Superior temporal gyrus (tissue), 1 donor: ENCODE measurements at regions not wholly inside any gene's neighbourhood (a gene's known extent, or its start where the extent isn't known, plus 50 kb on each side); places are given as distances from the start of the nearest gene placed in this dataset.
A peak's percentile ranks its signal among the peaks of the same experiment; 100 is the strongest.

Source experiments
- DNase-seq: peaks from one replicate; pipeline ENCODE4 v3.0.0-alpha.2; 2016; ENCODE audit errors: extremely low spot score

DNA sequence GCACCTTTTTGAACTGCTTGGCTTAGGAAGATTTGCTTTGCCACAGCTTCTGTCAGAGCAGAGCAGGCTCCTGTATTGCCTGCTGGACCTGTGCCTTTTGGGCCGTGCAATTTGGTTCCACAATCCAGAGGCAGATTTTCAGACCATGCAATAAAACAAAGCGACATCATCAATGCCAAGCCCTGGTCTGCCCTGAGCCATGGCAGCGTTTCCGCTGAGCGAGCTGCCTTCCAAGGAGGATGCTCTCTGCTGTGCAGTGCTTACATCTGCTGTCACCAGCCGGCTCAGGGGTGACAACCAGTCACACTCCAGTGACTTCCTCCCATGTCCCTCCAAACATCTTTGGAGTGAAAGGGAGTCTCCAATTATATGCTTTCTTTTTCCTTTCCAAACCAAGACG, 282.2 kb downstream of the CDH26 start:
- no peak for DNase-seq

DNA sequence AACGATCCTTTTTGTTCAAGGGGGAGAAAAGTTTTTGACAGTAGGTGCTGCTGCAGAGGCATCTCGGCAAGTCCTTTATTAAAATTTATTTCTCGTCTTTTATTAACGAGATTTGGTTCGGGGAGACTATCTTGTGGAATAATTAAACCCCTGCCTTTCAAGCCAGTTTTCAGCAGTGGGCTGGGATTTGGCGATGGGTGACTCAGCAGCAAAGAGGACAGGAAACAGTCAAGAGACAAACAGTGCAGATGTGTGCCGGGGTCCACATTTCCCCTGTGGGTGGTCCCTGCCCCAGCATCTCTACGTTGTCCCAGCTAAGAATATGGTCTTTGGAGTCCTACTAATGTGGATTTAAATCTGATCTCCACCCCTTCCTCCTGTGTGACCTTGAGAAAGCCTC, 282.8 kb downstream of the CDH26 start:
- DNase-seq, result no peak

DNA sequence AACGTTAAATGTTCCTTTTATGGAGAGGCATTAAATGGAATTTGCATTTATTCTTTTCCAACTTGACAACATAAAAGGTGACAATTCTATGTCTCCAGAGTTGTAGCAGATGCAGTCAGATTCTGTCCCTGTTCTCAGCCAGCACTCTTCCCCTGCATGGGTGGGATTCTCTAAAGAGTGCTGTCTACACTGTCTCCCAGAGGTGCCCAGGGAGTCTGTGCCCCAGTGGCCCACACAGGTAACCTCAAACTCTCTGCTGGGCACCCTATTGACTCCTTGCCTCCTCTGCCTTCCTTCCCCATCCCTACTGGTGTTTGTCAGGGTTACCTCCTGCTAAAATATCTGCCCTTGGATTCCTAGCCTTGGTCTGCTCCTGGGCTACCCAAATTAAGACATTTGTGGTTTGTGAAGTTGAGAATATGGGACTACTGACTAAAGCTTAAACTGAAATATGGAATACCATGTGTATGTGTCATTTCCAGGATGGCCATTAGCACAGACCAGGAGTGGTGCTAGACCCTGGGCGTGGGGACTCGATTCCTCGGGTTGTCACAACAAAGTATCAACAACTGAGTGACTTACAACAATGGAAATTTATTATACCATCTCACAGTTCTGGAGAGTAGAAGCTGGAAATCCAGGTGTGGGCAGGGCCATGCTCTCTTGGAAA, 284.7 kb downstream of the CDH26 start:
- no peak for DNase-seq

DNA sequence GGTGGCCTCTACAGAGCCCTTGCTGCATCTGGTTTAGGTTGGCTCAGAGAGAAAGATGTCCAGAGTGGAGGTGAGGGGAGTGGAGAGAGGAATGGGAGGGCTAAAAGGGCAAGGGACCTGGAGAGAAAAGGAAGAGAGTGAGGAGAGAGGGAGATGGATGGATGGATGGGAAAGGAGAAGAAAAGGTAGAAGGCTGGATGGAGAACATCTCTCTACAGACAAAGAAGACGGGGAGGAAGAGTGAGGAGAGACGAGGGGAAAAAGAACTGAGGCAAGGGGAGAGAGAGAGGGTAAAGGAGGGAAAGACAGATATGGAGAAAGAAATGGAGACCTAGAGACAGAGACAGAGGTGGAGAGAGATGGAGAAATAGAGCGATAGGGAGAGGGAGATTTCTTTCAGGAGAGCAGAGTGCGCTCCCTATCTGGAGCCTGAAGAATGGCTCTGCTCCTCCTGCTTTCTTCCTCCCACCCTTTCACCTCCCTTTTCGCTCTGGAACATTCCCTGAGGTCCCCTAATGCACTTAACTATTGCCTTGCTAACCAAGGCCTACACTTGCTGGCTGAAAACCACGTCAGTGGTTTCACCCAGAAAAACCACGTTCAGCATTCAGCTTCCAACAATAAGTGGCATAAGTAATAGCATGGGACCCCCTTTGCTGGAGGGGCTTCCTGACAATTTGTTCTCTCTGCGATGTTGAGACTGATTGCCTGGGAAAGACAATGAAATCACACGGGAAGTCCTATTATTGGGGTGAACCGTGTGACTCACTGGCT, 286.3 kb downstream of the CDH26 start:
- no peak for DNase-seq

DNA sequence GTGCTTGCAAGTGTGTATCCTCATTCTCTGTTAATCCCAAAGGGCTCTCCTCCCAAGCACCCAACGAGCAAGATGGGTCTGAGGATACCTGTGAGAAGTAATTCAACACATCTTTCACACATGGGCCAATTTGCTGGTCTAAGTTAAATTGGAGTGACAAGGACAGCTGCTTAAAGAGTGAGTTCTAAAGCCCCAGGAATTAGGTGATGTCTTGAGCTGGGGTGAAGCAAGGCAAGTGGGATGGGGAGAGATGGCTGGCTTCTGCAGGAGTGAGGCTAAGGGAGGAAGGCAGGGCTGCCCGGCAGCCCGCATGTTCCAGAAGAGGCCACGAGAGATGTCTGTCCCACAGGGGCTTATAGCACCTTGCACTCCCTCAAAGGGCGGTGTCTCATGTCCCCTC, 288.5 kb downstream of the CDH26 start:
- no peak for DNase-seq

DNA sequence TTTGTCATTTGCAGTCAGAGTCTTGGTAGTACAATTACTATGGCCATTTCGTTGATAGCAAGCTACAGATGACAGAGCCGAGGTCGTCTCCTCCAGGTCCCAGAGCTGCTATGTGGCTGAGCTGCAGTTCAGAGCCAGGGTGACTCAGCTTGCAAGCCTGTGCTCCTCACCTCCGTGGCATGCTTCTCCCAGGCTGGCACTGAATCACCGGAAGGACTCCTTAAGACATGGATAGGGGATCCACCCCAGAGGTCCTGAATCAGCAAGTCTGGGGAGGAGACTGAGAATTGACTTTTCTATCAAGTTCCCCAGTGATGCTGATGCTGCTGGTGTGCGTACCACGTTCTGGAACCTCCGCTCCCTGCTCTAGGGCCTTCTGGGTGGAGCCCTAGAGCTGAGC, 291.2 kb downstream of the CDH26 start:
- no peak for DNase-seq

DNA sequence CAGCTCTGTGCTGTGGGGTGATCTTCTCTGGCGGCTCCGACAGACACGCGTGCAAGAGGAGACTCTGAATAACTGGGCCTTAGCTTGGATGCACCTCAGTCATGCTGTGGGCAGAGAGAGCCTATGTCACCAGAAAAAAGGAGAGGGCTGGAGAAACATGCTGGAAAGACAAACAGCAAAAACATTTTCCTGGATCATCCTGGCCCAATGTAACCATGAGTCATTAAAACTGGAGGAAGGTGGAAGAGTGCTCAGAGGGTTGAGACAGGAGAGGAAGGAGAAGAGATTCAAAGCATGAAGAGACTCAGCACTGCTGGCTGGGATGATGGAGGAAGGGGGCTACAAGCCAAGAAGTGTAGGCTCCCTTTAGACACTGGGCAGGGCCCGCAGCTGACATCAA, 292.0 kb downstream of the CDH26 start:
- no peak for DNase-seq

DNA sequence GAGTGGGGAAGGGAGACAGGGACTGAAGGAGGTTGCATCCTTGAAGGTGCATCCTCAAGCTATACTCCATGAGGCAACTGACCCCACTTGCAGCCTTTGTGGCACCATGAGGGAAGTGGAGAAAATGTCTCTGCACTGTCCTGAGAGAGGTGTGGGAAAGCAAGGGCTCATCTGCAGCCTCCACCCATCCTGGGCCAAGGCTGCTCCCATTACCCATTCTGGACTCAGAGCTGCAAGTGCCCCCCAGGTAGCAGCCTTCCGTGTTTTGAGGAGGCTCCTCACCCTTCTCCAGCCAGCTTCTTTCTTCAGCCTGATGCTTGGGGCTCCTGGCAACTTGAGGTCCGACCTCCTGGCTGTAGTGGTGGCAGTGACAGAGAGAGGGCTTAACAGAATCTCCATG, 294.6 kb downstream of the CDH26 start:
- no peak for DNase-seq

DNA sequence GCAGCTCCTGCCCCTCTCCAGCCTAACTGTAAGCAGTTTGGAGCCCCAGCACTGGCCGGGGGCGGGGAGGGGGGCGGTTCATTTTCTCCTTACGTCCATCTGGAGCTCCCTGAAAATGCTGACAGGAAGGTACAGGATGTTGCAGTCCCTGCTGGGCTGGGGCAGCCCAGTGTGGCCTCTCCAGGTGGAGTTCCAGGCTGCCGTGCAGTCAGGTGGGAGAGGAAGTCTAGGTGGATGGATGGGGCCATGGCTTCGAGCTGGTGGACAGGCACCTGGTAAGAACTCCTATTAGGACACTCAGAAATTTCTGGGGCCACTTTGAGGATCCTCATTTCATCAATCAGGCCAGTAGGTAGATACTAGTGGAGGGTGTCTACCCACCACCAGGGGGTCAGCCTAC, 295.2 kb downstream of the CDH26 start:
- no peak for DNase-seq

DNA sequence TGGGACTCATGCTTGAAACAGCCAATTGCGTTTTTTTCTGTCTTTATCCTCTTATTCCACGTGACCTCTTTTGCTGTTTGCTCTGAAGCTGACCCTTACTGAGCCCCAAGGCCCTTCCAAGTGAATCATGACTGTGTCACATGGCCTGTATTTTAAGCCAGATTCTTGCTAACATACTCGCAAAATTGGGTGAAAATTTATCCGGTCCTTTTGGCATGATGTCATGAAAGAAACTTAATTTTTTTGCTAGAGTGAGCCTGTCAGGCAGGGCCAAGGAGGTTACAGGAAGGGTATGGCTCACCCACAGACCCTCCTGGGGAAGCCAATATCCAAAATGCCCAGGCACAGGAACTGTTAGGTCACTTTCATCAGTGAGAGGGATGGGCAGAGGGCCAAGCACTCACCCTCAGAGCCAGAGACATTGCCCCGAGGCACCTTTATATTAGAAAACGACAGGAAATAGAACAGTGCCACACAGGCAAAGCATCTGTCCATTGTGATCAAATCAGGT, 296.7 kb downstream of the CDH26 start:
- no peak for DNase-seq

DNA sequence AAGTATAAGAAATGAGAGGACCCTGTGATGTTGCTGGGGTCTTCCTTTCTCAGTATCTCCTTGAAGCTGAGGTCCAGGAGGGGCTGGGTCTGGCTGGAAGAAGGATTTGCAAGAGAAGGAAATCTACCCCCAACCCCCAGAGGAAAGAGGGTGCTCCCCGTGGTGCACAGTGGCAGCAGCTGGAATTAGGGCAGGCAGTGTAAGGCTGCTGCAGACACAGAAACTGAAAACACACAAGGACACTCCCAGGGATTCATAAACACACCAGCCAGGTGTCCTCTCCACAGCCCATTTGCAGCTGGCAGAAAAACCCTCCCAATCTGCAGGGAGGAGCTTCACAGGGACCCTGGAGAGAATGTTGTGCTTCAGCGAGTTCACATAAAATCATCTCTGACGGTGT, 297.2 kb downstream of the CDH26 start:
- no peak for DNase-seq

DNA sequence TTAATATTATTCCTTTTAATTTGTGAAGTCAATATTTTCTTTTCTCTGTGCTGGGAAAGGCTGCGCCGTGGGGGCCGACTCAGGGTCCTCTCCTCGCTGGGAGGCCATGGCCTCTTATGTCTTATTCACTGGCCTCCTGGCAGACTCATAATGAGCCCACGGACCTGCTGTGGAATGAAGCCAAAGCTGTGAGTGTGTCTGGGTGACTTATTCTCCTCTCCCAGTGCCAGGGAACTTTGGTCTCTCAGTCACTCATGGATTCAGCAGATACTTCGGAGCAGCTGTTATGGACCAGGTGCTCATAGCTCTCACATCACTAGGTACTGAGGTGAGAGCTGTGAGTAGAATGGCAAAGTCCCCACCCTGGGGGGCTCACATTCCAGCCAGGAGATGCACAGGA, 297.6 kb downstream of the CDH26 start:
- DNase-seq, result no peak

DNA sequence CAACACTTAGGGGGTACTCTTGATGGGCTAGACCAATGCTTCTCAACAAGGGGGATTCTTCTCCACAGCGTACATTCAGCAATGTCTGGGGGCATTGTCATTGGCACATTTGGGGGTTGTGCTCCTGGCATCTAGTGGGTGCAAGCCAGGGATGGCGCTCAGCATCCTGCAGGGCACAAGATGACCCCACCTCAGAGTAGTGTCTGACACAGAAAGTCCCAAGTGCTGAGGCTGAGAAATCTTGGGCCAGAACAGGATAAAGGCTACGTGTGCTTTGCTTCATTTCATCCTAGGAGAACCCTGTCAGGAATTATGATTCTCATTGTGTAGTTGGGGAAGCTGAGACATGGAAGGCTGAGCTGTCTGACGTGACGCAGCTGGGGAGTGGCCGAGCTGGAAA, 298.6 kb downstream of the CDH26 start:
- no peak for DNase-seq

DNA sequence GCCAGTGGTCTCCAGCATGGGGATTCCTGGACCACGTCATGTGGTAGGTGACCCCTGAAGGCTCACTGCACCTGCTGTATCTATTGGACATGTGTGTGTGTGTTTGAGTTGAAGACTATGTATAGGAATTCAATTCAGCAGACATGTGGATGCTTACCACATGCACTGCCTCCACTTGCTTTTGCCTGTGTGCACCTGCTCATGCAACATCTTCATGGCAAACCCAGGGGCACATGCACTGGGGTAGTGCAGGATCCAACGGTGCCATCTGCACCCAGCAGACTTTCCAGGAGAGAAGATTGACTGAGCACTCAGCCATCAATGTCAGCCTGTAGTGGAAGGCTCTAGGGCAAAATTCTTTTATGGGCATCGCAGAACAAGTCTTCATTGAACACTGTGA, 299.4 kb downstream of the CDH26 start:
- no peak for DNase-seq

DNA sequence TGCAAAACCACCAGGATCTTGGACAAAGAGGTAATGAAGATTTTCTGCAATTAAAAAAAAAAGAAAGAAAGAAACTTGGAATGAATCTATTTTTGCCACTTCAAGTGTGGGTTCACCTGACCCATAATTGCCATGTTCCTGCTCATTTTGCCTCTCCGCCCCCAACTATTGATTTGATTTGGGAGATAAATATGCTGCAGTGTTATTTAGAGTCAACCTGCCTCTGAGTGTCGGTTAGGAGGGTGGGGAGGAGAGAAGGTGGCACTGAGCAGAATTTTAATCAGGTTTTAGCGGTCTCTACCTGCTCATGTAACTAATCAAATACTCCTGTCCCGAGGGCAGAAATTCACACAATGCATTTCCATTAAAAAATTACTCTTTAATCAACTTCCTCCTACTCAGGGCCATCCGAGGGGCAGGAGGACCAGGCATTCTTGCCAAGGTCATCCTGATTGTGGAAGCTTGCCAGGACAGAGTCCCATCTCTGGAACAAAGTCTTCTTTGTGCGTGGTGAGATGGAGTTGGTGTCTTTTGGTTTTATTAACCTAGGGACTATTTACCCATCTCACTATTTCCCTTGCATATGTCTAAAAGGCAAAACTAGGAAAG, 300.1 kb downstream of the CDH26 start:
- DNase-seq, result peak; percentile 22

DNA sequence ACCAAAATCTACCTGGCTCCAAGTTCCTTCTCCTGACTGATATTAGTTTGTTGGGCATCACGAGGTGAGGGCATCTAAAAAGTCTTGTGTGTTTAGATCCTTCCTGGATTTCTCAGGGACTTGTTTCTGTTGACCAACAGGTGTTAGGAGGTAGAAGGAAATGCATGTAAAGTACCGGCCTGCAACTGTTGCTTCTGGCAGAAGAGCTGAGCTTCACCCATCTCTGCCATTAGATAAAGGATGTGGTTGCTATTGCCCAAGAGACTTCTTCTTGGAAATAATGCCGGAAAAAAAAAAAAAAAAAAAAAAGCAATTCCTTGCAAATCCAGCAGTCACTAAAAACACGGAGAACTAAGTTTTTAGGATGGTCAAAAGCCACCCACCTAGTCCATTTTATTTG, 303.1 kb downstream of the CDH26 start:
- DNase-seq, result no peak

DNA sequence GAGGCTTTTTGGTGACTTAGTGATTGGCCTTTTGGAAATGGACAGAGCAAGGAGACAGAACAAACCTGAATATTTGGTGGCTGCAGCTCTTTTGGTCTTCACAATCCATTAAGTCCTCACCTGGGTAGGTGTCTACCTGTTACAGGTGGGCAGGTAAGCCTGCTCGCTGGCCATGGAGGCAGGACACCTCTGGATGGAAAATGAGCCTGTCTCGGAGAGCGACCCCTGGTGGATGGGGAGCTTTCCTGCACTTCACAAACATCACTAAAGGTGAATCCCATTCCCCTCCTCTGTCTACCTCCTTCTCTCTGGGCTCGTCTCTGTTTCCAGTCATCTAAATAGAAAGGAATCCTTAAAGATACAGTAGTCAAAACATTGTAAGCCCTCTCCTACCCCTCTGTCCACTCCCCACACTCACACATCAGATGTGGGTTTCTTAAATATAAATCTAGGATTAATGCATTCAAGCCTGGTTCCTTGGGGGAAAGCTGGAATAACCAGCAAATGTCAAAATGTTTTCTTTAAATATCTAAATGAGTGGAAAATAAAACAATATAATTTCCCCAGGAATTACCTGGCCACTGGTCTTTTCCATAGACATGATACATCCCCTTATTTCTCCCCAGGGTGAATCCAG, 304.9 kb downstream of the CDH26 start:
- no peak for DNase-seq

DNA sequence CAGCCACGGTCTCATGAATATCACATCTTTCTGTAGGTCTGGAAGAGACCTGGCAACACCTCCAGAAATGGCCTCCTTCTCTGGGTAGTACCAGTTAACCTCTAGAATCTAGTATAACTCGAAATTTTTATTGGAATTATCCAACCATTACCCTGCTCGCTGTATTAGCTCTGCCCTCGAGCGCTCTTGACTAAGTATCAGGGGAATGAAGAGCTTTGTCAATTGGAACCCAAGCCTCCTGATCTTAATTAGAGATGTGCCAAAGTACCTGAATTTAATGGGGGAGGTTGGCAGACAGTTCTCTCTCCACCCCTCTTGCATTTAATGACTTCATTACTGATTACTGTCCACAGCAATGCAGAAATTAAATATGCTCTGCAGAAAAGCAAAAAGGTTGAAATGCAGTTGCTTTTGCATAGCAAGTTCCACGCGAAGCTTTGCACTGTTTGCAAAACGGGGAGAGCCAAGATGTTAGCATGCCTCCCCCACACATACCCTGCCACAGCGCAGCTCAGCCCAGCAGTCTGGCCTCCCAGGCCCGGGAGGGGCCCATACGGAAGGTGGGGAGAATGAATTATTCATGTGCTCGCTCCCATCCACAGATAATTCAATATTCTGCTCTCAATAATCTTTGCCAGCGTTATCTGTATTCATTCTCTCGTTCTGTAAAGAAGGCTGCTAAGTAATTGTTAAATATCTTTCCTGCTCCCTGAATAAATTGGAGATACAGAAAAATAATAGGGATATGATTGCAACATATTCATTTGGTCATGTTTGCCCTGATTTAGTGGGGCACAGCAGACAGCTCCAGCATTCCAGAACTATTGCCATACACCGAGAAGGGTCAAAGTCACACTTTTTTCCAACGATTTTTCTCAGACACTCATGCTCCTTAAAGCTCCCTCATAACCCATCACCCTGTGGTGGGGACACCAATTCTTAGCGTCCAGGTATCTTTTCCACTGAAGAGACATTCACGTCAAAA, 305.8 kb downstream of the CDH26 start:
- DNase-seq, result no peak

DNA sequence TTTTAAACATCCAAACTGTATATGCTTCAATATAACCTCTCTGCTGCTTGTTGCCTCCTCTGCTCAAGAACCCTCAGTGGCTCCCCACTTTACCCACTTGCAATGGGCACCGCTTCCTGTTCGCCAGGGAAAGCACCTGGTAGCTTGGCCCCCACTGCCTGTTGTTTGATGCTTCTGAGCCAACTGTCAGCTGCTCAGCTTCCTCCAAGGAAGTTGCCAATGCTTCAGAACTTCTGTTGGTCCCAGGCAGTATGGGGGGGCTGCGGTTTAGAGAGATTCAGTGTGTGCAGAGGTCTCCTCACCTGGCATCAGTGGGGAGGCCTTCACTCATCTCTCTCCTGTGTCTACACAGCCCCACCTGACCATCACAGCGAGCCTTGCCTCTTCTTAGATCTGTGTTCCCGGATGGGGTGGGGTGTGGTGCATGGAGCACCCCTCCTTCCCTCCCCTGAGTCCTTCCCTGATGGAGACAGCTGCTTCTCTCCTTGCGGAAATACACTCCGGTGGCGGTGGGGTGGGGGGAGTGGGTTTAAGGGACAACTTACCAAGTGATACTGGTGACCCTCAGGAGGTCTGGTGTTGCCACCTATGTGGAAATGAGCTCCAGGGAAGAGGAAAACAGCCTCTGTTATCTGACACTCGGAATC, 308.1 kb downstream of the CDH26 start:
- no peak for DNase-seq

DNA sequence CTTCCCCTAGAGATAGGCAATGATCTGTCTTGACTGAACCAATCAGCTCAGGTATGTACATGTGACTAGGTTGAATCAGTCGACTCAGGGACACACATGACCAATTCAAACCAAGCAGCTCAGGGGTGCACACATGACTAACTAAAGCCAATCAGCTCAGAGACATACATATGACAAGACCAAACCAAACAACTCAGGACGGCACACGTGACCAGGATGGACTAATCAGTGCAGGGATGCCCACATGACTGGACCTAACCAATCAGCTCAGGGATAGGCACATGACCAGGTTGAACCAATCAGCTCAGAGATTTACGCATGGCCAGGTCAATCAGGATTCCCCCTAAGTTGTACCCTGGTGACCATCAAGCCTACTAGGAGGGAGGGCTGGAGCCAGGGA, 310.3 kb downstream of the CDH26 start:
- no peak for DNase-seq
